Activated CD8-positive, alpha-beta memory T cell treated with anti-CD3 and anti-CD28 coated beads for 24 hours (primary cell): ENCODE measurements at regions not wholly inside any gene's neighbourhood (a gene's known extent, or its start where the extent isn't known, plus 50 kb on each side); places are given as distances from the start of the nearest gene placed in this dataset.

ENCODE experiments used
- DNase-seq: peaks from one replicate; pipeline ENCODE4 v3.0.0-alpha.2; 2020

DNA sequence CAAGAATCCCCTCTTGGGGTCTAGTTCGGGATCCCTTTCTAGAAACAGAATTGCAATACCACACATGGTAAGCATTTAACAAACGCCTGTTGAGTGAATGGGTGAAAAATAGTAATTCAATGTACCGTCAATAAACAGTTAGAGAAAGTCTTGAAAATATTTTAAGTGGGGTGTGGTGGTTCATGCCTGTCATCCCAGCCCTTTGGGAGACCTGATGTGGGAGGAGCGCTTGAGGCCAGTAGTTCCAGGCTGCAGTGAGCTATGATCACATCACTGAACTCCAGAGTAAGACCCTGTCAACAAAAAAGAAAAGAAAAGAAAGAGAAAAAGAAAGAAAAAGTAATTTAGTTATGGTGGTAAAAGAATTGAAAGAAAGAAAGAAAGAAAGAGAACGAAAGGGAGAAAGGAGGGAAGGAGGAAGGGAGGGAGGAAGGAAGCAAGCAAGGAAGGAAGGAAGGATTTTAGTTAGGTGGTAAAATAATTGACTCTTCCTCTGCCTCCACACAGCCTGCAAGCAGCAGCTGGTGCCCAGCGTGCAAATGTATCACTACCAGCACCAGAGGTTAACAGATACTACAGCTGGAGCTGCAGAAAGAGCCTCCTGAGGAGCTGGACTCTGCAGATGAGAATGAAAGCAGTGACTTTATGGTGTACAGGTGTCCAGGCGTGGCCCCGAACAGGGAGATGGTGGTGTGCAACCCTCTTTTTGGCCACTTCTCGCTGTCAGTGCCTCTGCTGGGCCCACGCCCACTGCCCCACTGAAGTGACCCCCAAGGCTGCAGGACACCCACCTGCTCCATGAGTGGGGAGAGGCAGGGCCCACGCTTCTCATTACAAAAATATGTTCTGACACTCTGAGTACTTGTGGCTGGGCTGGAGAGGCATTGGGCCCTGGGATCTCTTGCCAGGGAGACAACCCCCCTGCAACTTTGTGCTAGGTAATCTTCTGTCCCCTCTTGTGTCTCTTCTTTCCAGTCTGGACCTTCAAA, 135.4 kb downstream of the BAMBI start:
- no peak for DNase-seq

DNA sequence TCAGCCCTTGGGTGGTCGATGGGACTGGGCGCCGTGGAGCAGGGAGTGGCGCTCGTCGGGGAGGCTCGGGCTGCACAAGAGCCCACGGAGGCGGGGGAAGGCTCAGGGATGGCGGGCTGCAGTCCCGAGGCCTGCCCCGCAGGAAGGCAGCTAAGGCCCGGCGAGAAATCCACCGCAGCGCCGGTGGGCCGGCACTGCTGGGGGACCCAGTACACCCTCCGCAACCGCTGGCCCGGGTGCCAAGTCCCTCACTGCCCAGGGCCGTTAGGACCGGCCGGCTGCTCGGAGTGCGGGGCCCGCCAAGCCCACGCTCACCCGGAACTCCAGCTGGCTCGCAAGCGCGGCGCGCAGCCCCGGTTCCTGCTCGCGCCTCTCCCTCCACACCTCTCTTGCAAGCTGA, 138.4 kb downstream of the BAMBI start:
- no peak for DNase-seq

DNA sequence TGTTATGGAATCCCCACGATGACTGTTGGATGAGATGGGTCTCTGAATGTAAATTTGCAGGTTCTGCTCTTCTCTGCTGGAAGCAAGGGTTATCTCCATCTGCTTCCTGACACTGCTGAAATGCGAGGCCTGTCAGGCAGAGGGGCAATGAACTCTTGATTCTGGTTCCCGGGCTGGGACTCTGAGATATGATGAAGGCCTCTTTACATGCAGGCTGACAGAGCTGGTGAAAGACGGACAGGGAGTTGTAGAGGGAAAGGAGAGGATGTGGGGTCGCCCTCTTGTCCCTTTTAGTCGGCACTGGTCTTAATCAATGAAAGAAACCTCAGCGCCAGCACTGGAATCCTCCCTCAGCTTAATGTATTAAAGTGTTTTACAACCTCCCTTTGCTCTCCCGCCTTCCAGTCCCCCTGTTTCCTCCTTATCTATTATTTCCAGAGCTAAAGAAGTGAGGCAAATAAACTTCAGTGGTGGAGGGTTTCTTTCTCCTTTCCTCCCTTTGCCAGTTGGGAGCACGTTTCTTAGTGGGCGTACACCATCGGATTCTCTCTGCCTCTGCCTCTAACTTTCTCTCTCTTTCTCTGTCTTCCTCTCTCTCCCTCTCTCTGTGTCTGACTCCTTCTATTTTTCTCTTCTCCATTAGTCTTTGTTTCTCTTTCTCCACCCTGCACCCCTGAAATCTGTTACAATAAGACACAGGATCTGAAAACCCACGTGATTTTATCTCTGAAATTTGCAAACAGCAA, 145.6 kb downstream of the BAMBI start:
- no peak for DNase-seq

DNA sequence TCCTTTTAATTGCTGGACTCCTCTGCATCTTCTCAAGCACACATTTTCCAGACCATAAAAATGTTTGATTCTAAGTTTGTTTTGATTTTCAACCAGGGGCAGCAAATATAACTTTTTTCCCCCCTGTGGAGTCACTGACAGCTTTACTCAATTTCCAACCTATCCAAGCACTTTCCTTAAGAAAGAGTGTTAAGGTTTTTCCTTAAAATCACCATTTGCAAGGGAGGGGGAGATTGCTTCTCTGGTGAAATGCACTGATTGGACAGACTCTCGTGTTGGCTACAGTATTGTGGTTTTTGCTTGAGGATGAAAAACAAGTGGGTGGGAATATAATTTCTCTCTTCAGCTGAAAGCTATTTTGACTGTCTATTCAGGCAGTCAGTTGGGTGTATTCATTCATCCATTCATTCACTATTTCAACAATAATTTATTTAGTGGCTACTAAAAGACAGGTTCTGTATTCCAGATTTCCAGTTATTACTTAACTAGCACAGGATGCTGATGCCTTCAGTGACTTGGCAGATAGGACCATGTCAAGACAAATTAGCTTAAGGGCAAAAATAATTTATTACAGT, 146.3 kb downstream of the BAMBI start:
- DNase-seq: no peak

DNA sequence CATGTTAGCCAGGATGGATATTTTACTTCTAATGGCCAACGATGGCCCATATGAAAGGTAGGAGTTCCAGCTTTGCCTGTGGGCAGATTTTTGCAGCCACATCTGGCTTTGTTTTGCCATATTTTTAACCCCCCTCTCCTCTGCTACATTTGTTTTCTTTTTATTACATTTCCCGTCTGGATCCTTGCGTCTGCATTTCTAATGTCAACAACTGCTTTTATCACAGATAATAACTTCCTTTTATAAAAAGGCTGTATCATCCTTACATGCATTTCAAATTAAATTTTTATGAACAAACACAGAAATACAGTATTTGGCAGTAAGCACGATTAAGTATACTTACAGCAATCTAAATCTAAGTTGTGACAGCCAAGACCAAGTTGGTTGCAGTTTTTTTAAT, 156.0 kb downstream of the BAMBI start:
- DNase-seq: no peak

DNA sequence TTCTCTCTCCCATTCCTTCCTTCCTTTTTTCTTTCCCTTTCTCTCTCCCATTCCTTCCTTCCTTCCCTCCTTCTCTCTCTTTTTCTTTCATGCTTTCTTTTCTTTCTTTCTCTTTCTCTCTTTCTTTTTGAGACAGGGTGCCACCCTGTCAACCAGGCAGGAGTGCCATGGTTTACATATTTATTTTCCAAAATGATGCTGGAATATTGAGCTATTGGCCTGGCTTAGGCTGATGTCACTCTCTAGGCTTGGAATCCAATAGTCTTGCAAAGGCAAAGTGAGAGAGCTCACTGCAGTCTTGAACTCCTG, 159.1 kb downstream of the BAMBI start:
- no peak for DNase-seq

DNA sequence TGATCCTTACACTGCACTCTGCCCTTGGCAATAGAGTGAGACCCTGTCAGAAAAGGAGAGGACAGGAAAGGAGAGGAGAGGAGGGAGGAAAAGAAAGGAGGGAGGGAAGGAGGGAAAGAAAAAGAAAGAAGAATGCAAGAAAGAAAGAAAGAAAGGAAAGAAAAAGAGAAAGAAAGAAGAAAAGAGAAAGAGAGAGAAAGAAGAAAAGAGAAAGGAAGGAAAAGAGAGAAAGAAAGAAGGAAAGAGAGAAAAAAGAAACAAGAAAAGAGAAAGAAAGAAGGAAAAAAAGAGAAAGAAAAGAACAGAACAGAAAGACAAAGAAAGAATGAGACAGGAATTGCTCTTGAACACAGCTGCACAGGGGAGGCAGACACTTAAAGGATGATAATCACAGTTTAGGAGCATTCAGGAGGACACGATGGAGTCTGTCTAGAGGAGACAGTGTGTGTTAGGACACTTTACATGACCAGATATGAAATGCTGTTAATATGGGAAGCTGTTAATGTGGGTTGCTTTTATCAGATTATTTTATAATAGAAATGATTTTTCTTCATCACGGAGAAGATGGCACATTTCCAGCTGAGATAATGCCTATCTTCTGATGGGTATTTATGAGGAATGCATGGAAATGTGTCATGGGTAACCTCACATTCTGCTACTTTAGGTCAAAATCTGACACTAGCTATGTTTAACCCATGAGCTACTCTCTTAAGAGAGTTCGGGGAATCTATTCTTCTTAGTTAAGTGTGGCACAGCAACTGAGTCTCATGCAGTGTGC, 160.5 kb downstream of the BAMBI start:
- no peak for DNase-seq

DNA sequence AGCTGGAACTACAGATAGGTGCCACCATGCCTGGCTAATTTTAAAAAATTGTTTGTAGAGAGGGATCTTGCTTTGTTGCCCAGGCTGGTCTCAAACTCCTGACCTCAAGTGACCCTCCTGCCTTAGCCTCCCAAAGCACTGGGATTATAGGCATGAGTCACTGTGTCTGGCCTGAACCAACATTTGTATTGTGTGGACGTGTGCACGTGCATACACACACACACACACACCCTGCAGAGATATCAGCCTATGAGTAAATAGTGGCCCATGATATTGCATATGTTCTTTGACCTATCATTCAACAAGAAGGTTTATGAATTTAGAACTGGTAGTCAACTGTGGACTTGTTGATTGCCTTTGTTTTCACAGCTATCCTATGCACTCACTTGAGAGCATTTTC, 161.6 kb downstream of the BAMBI start:
- DNase-seq: no peak

DNA sequence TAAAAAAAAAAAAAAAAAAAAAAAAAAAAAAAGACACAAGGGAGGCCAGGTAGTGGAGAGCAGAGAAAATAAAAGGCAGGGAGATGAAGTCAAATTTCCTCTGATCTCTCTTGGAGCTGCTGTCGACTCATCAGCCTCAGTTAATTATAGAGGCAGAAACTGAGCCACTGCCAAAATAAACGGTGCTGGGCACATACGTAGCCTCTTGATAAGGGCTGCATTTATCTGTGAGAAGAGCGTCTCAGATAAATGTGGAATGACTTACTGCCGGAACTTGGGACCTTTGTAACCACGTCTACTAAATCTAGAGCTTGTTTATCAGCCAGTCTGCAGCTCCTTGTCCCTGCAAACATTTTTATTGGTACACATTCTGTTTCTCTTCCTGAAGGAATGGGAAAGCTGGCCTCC, 162.3 kb downstream of the BAMBI start:
- no peak for DNase-seq

DNA sequence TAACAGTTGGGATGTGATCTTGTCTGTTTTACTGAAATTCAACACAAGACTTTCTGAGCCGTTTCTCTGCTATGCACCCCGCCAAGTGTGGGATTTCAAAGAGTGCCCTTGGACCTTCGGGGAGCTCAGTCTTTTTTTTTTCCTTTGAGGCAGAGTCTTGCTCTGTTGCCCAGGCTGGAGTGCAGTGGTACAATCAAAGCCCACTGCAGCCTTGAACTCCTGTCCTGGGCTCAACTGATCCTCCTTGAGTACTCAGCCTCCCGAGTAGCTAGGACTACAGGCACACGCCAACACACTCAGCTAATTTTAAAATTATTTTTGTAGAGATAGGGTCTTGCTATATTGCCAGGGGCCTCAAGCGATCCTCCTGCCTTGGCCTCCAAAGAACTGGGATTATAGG, 162.9 kb downstream of the BAMBI start:
- no peak for DNase-seq

DNA sequence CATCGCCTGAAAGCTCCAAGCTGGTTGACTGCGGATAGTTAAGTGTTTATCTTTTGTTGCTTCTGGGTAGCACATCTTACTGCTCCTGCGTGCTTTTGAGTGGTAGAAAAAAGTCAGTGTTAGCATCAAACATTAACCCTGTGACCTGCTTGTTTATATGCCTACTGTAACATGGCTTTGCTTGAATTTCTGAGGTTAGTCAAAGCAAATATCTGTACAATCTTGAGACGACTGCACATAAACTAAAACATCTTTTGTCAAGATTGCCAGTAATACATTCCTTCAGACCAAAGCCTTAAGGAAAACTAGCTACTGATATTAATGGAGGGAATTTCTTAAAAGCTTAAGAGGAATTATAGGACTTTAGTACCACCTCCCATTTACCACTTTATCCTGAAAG, 163.7 kb downstream of the BAMBI start:
- DNase-seq: no peak

DNA sequence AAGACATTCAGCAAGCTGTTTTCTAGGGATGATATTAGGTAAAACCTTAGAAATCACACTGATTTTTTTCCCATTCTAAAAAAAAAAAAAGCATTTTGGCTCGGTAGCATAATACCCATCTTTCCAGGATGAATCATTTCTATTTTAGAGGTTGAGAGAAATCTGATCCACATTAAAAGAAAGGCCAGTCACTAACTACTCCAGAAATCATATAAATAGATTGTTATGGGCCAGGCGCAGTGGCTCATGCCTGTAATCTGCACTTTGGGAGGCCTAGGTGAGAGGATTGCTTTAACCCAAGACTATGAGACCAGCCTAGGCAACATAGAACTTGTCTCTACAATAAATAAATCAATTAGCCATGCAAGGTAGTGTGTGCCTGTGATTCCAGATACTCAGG, 164.3 kb downstream of the BAMBI start:
- no peak for DNase-seq

DNA sequence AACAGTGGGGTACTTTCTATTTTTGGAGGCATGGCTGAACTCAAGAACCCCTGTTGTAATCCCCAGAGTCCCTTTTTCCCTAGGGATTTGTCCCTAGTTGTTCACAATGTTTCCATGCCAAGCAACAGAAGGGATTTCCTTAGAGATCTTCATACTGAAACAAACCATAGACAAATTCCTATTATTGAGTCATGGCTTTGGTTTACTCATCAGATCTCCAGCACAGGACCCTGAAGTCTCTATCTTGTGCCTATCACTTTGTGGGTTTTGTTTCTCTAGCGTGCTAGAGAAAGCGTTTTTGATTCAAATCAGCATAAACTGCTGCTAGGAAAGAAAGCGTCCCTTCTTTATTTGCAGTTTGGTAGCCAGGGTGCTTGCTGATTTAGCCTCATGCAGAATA, 165.0 kb downstream of the BAMBI start:
- no peak for DNase-seq

DNA sequence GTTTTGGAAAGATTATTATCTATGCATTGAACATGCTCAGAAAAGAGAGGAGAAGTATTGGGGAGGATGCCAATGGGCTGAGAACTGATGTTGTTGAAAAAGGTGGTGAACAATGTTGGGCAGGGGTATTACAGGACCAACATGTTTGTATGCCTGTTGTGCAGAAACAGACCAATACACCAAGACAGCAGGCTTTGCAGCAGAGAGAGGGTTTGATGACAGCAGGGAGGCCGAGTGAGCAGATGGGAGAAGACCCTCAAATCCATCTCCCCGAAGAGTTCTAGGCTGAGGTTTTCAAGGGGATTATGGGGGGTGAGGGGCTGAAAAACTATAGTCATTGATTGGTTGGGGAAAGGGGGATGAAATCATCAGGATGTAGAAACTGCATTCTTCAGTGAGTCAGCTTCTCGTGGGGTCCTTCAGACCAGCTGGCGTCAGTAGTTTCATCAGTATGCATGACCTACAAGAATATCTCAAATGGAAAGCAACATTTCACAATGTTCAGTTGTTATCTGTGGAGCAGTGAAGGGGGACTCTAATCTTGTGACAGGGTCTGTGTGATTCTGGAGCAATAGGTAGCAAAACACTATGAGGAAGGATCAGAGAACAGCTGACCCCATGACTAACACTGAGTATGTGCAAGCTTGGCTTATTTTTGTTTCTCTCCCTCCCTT, 167.8 kb downstream of the BAMBI start:
- DNase-seq: no peak

DNA sequence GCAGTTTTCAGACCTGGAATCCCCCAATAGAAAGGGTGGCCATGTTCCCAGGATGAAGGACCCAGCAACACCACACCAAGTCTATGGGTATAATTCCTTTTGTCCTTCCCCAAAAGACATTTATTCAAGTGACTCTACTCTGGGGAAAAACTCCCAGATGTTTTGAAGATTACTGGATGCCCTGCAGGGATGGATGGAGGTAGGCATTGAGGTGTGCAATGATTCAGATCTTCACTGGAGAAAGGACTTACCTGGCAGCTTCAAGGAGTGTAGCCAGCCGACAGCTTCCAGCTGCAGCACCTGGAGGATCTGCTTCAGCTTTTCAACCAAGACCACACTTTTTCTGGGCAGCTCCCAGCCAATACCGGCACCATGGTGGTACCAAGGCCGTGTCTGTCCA, 172.0 kb downstream of the BAMBI start:
- DNase-seq: no peak

DNA sequence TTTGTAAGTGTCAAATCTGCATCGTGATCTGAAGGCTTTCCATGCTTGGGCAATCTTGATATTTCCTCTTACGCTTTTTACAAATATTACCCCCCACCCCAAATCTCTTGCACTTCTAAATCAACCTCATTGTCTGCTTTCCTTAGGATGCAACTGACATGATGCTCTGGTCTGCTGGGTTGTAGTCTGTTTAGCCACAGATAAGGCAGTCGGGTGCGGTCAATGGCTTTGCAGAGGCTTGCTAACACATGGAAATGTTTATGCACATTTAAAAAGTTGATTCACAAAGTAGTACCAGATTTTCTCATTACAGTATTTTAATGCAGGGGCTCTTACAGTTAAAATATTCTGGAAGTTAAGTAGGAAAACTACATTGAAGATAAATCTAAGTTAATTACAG, 172.5 kb downstream of the BAMBI start:
- no peak for DNase-seq

DNA sequence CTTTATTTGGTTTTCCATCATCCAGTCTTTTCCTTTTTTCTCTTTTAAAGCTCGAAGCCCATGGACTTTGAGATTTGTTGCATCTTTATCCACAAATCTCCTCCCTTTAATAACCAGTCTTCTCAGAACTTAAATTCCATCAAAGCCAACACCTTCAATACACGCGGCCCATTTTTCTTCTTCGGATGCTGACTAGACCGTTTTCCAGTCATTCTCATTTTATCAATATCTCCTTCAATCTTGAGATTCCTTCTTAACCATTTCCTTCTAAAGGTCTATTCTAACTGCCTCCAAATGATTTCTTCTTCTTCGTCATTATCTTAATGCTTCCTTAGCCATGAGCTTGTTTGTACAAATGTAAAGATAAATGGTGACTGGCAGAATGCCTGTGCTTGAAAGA, 173.5 kb downstream of the BAMBI start:
- DNase-seq: no peak

DNA sequence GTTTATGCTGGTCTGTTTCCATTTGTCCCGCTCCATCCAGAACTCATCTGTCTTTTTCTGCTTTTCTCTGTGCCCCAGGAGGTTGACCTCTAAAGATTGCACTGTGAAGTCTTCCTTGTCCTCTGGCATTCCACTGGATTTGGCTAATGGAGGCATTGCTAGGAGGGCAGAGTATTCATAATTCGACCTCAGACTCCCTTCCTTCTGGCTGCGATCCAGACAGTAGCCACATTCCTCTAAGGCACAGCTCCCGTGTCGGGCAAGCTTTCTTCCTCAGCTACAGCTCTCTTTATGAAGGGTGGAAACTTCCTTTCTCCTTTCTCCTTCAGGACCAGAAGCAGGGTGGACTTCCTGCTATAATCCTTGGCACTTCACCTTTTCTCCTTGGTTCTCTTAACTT, 175.9 kb downstream of the BAMBI start:
- DNase-seq: no peak

DNA sequence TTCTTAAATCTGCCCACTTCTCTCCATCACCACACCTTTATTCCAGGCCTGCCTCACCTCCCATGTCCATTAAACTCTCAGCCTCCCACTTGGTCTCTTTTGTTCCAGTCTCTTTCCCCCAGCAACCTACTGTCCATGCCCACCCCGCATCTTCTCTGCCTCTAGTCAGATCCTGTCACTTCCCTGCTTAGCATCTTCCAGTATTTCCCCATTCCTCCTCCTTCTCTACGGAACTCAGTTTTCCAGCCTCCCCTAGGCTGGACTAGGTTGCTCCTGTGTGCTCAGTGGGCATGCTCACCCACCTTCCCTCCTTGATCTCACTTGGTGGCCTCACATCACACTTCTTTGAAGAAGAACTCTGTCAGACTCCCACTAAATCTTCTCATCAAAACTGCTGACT, 179.8 kb downstream of the BAMBI start:
- DNase-seq: no peak

DNA sequence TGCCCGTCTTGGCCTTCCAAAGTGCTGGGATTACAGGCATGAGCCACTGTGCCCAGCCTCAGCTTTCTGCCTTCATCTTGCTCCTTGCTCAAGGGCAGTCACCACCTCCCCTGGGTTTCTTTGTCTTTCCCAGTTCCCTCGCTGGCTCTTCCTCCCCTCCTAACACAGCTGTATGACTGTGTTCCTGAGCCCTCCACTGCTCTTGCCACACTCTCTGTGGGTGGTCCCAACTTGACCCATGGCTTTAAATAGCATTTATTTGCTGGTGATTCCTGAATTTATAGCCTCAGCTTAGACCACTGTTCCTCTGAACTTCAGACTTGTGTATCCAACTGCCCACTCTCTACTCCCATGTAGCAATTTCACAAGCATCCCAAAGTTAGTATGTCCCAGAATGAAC, 181.3 kb downstream of the BAMBI start:
- DNase-seq: no peak

DNA sequence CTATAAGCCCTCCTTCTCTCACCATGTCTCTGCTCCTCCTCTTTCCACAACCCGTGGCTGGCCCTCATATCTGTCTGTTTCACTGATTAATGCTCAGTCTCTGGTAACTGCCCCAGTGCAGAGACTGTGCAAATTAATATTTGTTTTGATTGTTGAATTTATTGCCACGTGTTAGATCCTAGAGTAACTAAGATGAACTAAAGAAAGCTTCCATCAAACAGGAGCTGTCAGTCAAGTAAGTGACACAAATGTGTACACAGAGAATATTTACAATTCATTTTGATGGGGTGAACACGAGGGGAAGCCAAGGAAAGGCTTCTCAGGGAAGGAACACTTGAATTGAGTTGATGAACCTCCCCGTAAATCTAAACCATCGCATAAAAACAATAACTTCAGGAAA, 182.5 kb downstream of the BAMBI start:
- no peak for DNase-seq

DNA sequence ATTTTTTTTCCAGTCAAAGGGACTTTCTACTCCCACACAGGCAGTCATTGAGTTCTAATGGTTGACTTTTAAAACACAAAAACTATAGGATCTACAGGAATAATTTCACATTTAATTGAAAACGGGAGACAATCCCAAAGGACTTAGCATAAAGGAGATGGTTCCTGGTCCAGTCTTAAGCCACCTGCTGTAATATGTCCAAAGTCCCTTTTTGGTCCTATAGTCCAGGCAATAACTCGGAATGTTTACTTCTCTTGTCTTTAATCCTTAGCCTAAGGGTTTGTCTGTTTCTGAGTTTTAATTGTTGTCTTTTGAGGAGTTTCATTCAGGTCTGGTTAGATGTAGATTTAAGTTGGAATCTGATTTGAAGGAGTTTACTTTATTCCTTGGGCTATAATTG, 184.9 kb downstream of the BAMBI start:
- no peak for DNase-seq
